GM12878 (cell line): ENCODE measurements at regions not wholly inside any gene's neighbourhood (a gene's known extent, or its start where the extent isn't known, plus 50 kb on each side); places are given as distances from the start of the nearest gene placed in this dataset.

Experiments
- CEBPB ChIP-seq, 2 experiments: fragments of 150-350 bp in 1 of 2; IDR thresholded peaks; 2 replicates each; pipeline ENCODE4 v1.6.1; 2012 to 2014; ENCODE audit warnings: low read depth in 2 of 2, low read length in 2 of 2, borderline replicate concordance in 1 of 2, inconsistent platforms in 1 of 2
- MXI1 ChIP-seq: fragments of 150-350 bp; IDR thresholded peaks from 2 replicates; pipeline ENCODE4 v1.6.1; 2011; ENCODE audit warnings: low read depth, mild to moderate bottlenecking, inconsistent platforms, low read length, improper control_type of control experiment

DNA sequence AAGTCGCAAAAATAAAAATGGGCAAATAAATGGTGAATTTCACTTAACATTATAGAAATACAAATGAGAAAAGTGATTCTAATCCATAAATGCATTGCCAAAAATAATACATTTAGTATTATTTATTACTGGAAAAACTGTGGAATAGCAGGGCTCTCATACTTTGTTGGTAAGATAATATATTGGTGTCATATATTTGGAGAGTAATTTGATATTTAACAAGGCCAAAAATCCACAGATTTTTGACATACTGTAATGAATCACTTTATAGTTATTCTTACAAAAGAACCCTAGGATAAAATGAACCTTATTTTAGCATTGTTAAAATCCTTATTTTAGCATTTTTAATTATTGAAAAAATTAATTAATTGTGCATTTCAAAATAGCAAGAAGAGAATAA lies 397.2 kb upstream of the DAB2 start:
- no peak for TF ChIP-seq MXI1
- no peak for TF ChIP-seq CEBPB (IDR thresholded peaks at IDR 0.05; ENCODE audit: borderline replicate concordance in 1 of 2, low read depth in 2 of 2, low read length in 2 of 2)
